ENCODE measurements at regions not wholly inside any gene's neighbourhood (a gene's known extent, or its start where the extent isn't known, plus 50 kb on each side); places are given as distances from the start of the nearest gene placed in this dataset.

DNA sequence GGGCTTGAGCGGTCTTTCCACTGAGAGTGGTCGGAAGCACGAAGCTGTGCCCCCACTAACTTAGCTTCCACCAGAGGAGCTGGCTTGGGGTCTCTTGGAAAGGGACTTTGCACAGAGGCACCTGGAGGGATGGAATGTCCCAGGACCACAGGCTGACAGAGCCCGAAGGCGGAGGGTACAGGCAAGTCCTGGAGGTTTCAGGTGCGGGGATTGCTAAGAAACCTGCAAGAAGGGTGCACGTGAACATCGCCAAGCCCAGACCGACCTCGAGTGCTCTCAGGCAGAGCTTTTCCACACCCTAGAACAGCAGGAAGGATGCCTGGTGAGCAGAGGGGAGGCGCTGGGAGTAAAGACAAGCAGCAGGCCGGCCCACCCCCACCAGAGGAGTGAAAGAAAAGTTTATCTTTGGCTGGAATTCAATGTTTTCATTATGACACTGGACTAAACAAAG is 61.6 kb downstream of the SERPINA3 start:
- TF ChIP-seq POLR2AphosphoS5 (IDR thresholded peaks at IDR 0.05; ENCODE audit: insufficient read depth in 1 of 2, low read depth in 1 of 2) = no peak
- TF ChIP-seq CTCF (IDR thresholded peaks at IDR 0.05) = no peak

Data from vagina (tissue), 2 donors.